Activated naive CD8-positive, alpha-beta T cell treated with anti-CD3 and anti-CD28 coated beads, Interleukin-2, amount 10 ng/mL, durations not matched to agents 7 days and 5 days (primary cell): ENCODE measurements at regions not wholly inside any gene's neighbourhood (a gene's known extent, or its start where the extent isn't known, plus 50 kb on each side); places are given as distances from the start of the nearest gene placed in this dataset.
"Not testable (repeated sequence)": the region's sequence is repeated elsewhere in the genome, so short reads cannot be mapped to it uniquely, and the experiment has no call there.

Experiments used
- ATAC-seq: fragments of 150-1000 bp; cut with Tn5 transposase; one replicate; pipeline ENCODE4 v1.10.0; 2021; ENCODE audit warnings: low read depth, moderate library complexity
- POLR2A ChIA-PET: fragments of 350-600 bp; sonication (Branson Sonifier 250); formaldehyde crosslinking; loops from one replicate; lab custom pipeline; 2021; ENCODE audit warnings: antibody characterized with exemption; lab: Charles Lee
- DNase-seq: peaks from one replicate; pipeline ENCODE4 v3.0.0; 2021
- H3K27ac Mint-ChIP-seq: one replicate; pipeline ENCODE4 v1.8.0; 2022; ENCODE audit warnings: mild to moderate bottlenecking, mixed read lengths
- H3K27me3 Mint-ChIP-seq: one replicate; pipeline ENCODE4 v1.8.0; 2022; ENCODE audit warnings: mild to moderate bottlenecking, moderate library complexity, mixed read lengths
- H3K36me3 Mint-ChIP-seq: one replicate; pipeline ENCODE4 v1.8.0; 2021; ENCODE audit warnings: mild to moderate bottlenecking, mixed read lengths
- H3K4me1 Mint-ChIP-seq: one replicate; pipeline ENCODE4 v1.8.0; 2021; ENCODE audit warnings: mixed read lengths
- H3K4me3 Mint-ChIP-seq: one replicate; pipeline ENCODE4 v1.8.0; 2022; ENCODE audit warnings: mild to moderate bottlenecking, moderate library complexity, mixed read lengths
- H3K9me3 Mint-ChIP-seq: one replicate; pipeline ENCODE4 v1.8.0; 2021; ENCODE audit warnings: mixed read lengths

GRCh38 chr5:74388411-74388810, 252.1 kb downstream of the ENC1 start:
- DNase-seq, POLR2A ChIA-PET, ATAC-seq, H3K4me1 Mint-ChIP-seq, H3K36me3 Mint-ChIP-seq, H3K27ac Mint-ChIP-seq, H3K9me3 Mint-ChIP-seq, H3K4me3 Mint-ChIP-seq: not testable (repeated sequence)
- H3K27me3 Mint-ChIP-seq, result peaks cover 14% of the 10 kb centered on the region

- Mint-ChIP-seq H3K4me1 (no peaks in the 10 kb centered on the region), H3K36me3 (no peaks in the 10 kb centered on the region), H3K9me3 (no peaks in the 10 kb centered on the region), H3K4me3 (no peak overlapping the region), H3K27me3 (peaks cover 14% of the 10 kb centered on the region), H3K27ac (no peak overlapping the region)
- DNase-seq (no peak), ATAC-seq (no peak)
- POLR2A ChIA-PET, result no interaction called here
Observed at GRCh38 chr5:74386571-74387334, 253.8 kb downstream of the ENC1 start.

- DNase-seq, result no peak
- H3K4me3 Mint-ChIP-seq, result no peak overlapping the region
- POLR2A ChIA-PET, result no interaction called here
- no peak for ATAC-seq
- H3K27me3 Mint-ChIP-seq, result peaks cover 17% of the 10 kb centered on the region
- H3K4me1 Mint-ChIP-seq, result no peaks in the 10 kb centered on the region
- H3K36me3 Mint-ChIP-seq, result no peaks in the 10 kb centered on the region
- H3K27ac Mint-ChIP-seq, result no peak overlapping the region
- no peaks in the 10 kb centered on the region for H3K9me3 Mint-ChIP-seq
Observed at GRCh38 chr5:74384851-74385250, 255.7 kb downstream of the ENC1 start.

- Mint-ChIP-seq H3K9me3 (no peaks in the 10 kb centered on the region), H3K27me3 (peaks cover 17% of the 10 kb centered on the region), H3K27ac (no peak overlapping the region), H3K4me3 (no peak overlapping the region), H3K4me1 (no peaks in the 10 kb centered on the region), H3K36me3 (no peaks in the 10 kb centered on the region)
- DNase-seq, result no peak
- ATAC-seq, result no peak
- POLR2A ChIA-PET, result no interaction called here
Observed at GRCh38 chr5:74382987-74383593, 257.4 kb downstream of the ENC1 start.

- Mint-ChIP-seq H3K36me3 (no peaks in the 10 kb centered on the region), H3K4me3 (no peak overlapping the region), H3K4me1 (no peaks in the 10 kb centered on the region), H3K9me3 (no peaks in the 10 kb centered on the region), H3K27me3 (peaks cover 14% of the 10 kb centered on the region), H3K27ac (no peak overlapping the region)
- DNase-seq, result no peak
- no peak for ATAC-seq
- POLR2A ChIA-PET, result no interaction called here
Observed at GRCh38 chr5:74382123-74382855, 258.2 kb downstream of the ENC1 start.

GRCh38 chr5:74380193-74380592, 260.3 kb downstream of the ENC1 start:
- POLR2A ChIA-PET, result no interaction called here
- DNase-seq (no peak), ATAC-seq (no peak)
- Mint-ChIP-seq H3K36me3 (no peaks in the 10 kb centered on the region), H3K4me3 (no peak overlapping the region), H3K9me3 (no peaks in the 10 kb centered on the region), H3K27ac (no peak overlapping the region), H3K27me3 (peaks cover 14% of the 10 kb centered on the region), H3K4me1 (no peaks in the 10 kb centered on the region)

GRCh38 chr5:74378464-74378863, 262.1 kb downstream of the ENC1 start:
- no peaks in the 10 kb centered on the region for H3K9me3 Mint-ChIP-seq
- no peaks in the 10 kb centered on the region for H3K36me3 Mint-ChIP-seq
- ATAC-seq (no peak), DNase-seq (no peak)
- no peak overlapping the region for H3K27ac Mint-ChIP-seq
- peaks cover 7% of the 10 kb centered on the region for H3K27me3 Mint-ChIP-seq
- POLR2A ChIA-PET, result no interaction called here
- no peak overlapping the region for H3K4me3 Mint-ChIP-seq
- no peaks in the 10 kb centered on the region for H3K4me1 Mint-ChIP-seq

GRCh38 chr5:74376187-74376586, 264.3 kb downstream of the ENC1 start:
- Mint-ChIP-seq H3K36me3 (no peaks in the 10 kb centered on the region), H3K4me3 (no peak overlapping the region), H3K27me3 (peaks cover 5% of the 10 kb centered on the region), H3K9me3 (no peaks in the 10 kb centered on the region), H3K4me1 (no peaks in the 10 kb centered on the region), H3K27ac (no peak overlapping the region)
- ATAC-seq, result no peak
- POLR2A ChIA-PET, result no interaction called here
- no peak for DNase-seq

GRCh38 chr5:74375271-74375670, 265.3 kb downstream of the ENC1 start:
- Mint-ChIP-seq H3K4me1 (no peaks in the 10 kb centered on the region), H3K9me3 (no peaks in the 10 kb centered on the region), H3K4me3 (no peak overlapping the region), H3K27ac (no peak overlapping the region), H3K27me3 (peaks cover 4% of the 10 kb centered on the region), H3K36me3 (no peaks in the 10 kb centered on the region)
- ATAC-seq (no peak), DNase-seq (no peak)
- POLR2A ChIA-PET, result no interaction called here

- POLR2A ChIA-PET, result no interaction called here
- H3K9me3 Mint-ChIP-seq, result no peaks in the 10 kb centered on the region
- peaks cover 4% of the 10 kb centered on the region for H3K27me3 Mint-ChIP-seq
- no peaks in the 10 kb centered on the region for H3K4me1 Mint-ChIP-seq
- no peak for DNase-seq
- H3K4me3 Mint-ChIP-seq, result no peak overlapping the region
- ATAC-seq, result no peak
- no peaks in the 10 kb centered on the region for H3K36me3 Mint-ChIP-seq
- no peak overlapping the region for H3K27ac Mint-ChIP-seq
Observed at GRCh38 chr5:74374656-74375055, 265.9 kb downstream of the ENC1 start.

- ATAC-seq, result no peak
- no peaks in the 10 kb centered on the region for H3K9me3 Mint-ChIP-seq
- POLR2A ChIA-PET, result no interaction called here
Observed at GRCh38 chr5:74373076-74373475, 267.5 kb downstream of the ENC1 start.

GRCh38 chr5:74372502-74373064, 267.9 kb downstream of the ENC1 start:
- H3K4me1 Mint-ChIP-seq, result no peaks in the 10 kb centered on the region
- no peaks in the 10 kb centered on the region for H3K36me3 Mint-ChIP-seq
- POLR2A ChIA-PET, result no interaction called here
- H3K27me3 Mint-ChIP-seq, result peaks cover 4% of the 10 kb centered on the region
- ATAC-seq, result no peak
- no peak for DNase-seq
- no peak overlapping the region for H3K27ac Mint-ChIP-seq
- no peaks in the 10 kb centered on the region for H3K9me3 Mint-ChIP-seq
- no peak overlapping the region for H3K4me3 Mint-ChIP-seq

More at GRCh38 chr5:74373076-74373475, 267.5 kb downstream of the ENC1 start:
- Mint-ChIP-seq H3K27me3 (peaks cover 4% of the 10 kb centered on the region), H3K27ac (no peak overlapping the region), H3K36me3 (no peaks in the 10 kb centered on the region), H3K4me1 (no peaks in the 10 kb centered on the region), H3K4me3 (no peak overlapping the region)
- no peak for DNase-seq

- ATAC-seq (no peak), DNase-seq (no peak)
- Mint-ChIP-seq H3K4me1 (no peaks in the 10 kb centered on the region), H3K36me3 (no peaks in the 10 kb centered on the region), H3K27ac (no peak overlapping the region), H3K4me3 (no peak overlapping the region), H3K9me3 (no peaks in the 10 kb centered on the region), H3K27me3 (peaks cover under 1% of the 10 kb centered on the region)
- POLR2A ChIA-PET, result no interaction called here
Observed at GRCh38 chr5:74372051-74372450, 268.5 kb downstream of the ENC1 start.
